ENCODE measurements at regions not wholly inside any gene's neighbourhood (a gene's known extent, or its start where the extent isn't known, plus 50 kb on each side); places are given as distances from the start of the nearest gene placed in this dataset.
"Not testable (repeated sequence)": the region's sequence is repeated elsewhere in the genome, so short reads cannot be mapped to it uniquely, and the experiment has no call there.

DNA sequence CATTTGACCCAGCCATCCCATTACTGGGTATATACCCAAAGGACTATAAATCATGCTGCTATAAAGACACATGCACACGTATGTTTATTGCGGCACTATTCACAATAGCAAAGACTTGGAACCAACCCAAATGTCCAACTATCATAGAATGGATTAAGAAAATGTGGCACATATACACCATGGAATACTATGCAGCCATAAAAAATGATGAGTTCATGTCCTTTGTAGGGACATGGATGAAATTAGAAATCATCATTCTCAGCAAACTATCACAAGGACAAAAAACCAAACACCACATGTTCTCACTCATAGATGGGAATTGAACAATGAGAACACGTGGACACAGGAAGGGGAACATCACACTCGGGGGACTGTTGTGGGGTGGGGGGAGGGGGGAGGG is 74.8 kb downstream of the RMI2 start:
- TF ChIP-seq POLR2A (IDR thresholded peaks at IDR 0.05; ENCODE audit: low read depth) = not testable (repeated sequence)
- TF ChIP-seq, protein P1, sequence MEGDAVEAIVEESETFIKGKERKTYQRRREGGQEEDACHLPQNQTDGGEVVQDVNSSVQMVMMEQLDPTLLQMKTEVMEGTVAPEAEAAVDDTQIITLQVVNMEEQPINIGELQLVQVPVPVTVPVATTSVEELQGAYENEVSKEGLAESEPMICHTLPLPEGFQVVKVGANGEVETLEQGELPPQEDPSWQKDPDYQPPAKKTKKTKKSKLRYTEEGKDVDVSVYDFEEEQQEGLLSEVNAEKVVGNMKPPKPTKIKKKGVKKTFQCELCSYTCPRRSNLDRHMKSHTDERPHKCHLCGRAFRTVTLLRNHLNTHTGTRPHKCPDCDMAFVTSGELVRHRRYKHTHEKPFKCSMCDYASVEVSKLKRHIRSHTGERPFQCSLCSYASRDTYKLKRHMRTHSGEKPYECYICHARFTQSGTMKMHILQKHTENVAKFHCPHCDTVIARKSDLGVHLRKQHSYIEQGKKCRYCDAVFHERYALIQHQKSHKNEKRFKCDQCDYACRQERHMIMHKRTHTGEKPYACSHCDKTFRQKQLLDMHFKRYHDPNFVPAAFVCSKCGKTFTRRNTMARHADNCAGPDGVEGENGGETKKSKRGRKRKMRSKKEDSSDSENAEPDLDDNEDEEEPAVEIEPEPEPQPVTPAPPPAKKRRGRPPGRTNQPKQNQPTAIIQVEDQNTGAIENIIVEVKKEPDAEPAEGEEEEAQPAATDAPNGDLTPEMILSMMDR (IDR thresholded peaks at IDR 0.05) = not testable (repeated sequence)

All from esophagus muscularis mucosa (tissue), 3 donors.